ENCODE measurements at regions not wholly inside any gene's neighbourhood (a gene's known extent, or its start where the extent isn't known, plus 50 kb on each side); places are given as distances from the start of the nearest gene placed in this dataset.
A peak's percentile ranks its signal among the peaks of the same experiment; 100 is the strongest.

GRCh38 chr7:17560516-17560915 is 262.1 kb downstream of the AHR start:
- H3K27ac Mint-ChIP-seq: peak overlapping the region; percentile 65
- no peaks in the 10 kb centered on the region for H3K36me3 Mint-ChIP-seq (ENCODE audit: low read depth)
- no peak overlapping the region for H3K4me3 ChIP-seq (ENCODE audit: low read length)
- H3K27me3 Mint-ChIP-seq (ENCODE audit: insufficient read depth): peaks cover 8% of the 10 kb centered on the region
- WGBS, 2 experiments (ENCODE audit: insufficient coverage in 1 of 2, insufficient read length in 1 of 2): 85 to 100% methylated on average over 4 of the region's 4 CpGs
- peaks cover 15% of the 10 kb centered on the region for H3K4me1 Mint-ChIP-seq
- peaks cover 14% of the 10 kb centered on the region for H3K4me1 ChIP-seq (ENCODE audit: control insufficient read depth, insufficient read depth, low read length)
- no peaks in the 10 kb centered on the region for H3K9me3 ChIP-seq (ENCODE audit: control insufficient read depth, low read length)
- H3K9me3 Mint-ChIP-seq: peaks cover 8% of the 10 kb centered on the region
- H3K4me3 Mint-ChIP-seq: no peak overlapping the region
- no peak overlapping the region for H3K27ac ChIP-seq (ENCODE audit: low read depth, low read length)
- peaks cover 31% of the 10 kb centered on the region for H3K27me3 ChIP-seq (ENCODE audit: control insufficient read depth, insufficient read depth, low read length, poor library complexity, severe bottlenecking)
- H3K9ac ChIP-seq (ENCODE audit: extremely low read depth, low read length, poor library complexity, severe bottlenecking): no peak overlapping the region
- TF ChIP-seq, protein P1, sequence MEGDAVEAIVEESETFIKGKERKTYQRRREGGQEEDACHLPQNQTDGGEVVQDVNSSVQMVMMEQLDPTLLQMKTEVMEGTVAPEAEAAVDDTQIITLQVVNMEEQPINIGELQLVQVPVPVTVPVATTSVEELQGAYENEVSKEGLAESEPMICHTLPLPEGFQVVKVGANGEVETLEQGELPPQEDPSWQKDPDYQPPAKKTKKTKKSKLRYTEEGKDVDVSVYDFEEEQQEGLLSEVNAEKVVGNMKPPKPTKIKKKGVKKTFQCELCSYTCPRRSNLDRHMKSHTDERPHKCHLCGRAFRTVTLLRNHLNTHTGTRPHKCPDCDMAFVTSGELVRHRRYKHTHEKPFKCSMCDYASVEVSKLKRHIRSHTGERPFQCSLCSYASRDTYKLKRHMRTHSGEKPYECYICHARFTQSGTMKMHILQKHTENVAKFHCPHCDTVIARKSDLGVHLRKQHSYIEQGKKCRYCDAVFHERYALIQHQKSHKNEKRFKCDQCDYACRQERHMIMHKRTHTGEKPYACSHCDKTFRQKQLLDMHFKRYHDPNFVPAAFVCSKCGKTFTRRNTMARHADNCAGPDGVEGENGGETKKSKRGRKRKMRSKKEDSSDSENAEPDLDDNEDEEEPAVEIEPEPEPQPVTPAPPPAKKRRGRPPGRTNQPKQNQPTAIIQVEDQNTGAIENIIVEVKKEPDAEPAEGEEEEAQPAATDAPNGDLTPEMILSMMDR (conservative IDR thresholded peaks at IDR 0.05): no peak
- DNase-seq: no peak
- no peaks in the 10 kb centered on the region for H3K36me3 ChIP-seq (ENCODE audit: control insufficient read depth, insufficient read depth, low read length)

- peaks cover 14% of the 10 kb centered on the region for H3K4me1 ChIP-seq (ENCODE audit: control insufficient read depth, insufficient read depth, low read length)
- TF ChIP-seq, protein P1 (conservative IDR thresholded peaks at IDR 0.05): no peak
- H3K36me3 Mint-ChIP-seq (ENCODE audit: low read depth): no peaks in the 10 kb centered on the region
- no peak overlapping the region for H3K9ac ChIP-seq (ENCODE audit: extremely low read depth, low read length, poor library complexity, severe bottlenecking)
- H3K9me3 ChIP-seq (ENCODE audit: control insufficient read depth, low read length): no peaks in the 10 kb centered on the region
- H3K4me3 Mint-ChIP-seq: no peak overlapping the region
- no peak overlapping the region for H3K27ac Mint-ChIP-seq
- H3K4me1 Mint-ChIP-seq: peaks cover 15% of the 10 kb centered on the region
- H3K27me3 Mint-ChIP-seq (ENCODE audit: insufficient read depth): peaks cover 8% of the 10 kb centered on the region
- H3K9me3 Mint-ChIP-seq: peaks cover 9% of the 10 kb centered on the region
- no peak overlapping the region for H3K4me3 ChIP-seq (ENCODE audit: low read length)
- no peak overlapping the region for H3K27ac ChIP-seq (ENCODE audit: low read depth, low read length)
- H3K27me3 ChIP-seq (ENCODE audit: control insufficient read depth, insufficient read depth, low read length, poor library complexity, severe bottlenecking): peaks cover 26% of the 10 kb centered on the region
- DNase-seq: no peak
- H3K36me3 ChIP-seq (ENCODE audit: control insufficient read depth, insufficient read depth, low read length): no peaks in the 10 kb centered on the region
- WGBS, 2 experiments (ENCODE audit: insufficient coverage in 1 of 2, insufficient read length in 1 of 2): 88% methylated on average over 2 of the region's 2 CpGs; no CpG with 5 or more reads in 1 of the 2 experiments
Observed at GRCh38 chr7:17560966-17561365, 262.5 kb downstream of the AHR start.

DNA sequence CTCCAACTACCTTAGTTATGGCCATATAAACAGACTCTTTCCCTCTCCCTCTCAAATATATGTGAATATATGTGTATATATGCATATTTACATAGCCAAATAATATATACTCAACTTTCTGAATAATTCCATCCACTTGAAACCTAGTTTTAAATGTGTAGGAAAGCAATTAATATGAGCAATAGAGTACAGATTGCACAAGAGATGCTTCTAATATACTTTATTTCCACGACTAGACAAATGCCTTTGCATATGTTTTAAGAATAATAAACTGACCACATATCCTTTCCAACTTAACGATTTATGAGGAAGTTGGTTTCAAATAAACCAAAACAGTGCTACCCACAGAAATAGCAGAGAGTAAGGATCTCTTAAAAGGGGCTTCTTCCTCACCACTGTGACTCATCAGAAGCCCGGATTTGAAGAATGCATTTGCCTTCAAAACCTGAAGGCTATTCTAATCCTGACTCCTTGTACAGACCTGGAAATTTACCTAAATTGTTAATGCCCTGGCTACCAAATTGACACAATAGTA is 266.3 kb downstream of the AHR start:
- Histone ChIP-seq H3K4me1 (ENCODE audit: control insufficient read depth, insufficient read depth, low read length) (peaks cover 12% of the 10 kb centered on the region), H3K27me3 (ENCODE audit: control insufficient read depth, insufficient read depth, low read length, poor library complexity, severe bottlenecking) (no peaks in the 10 kb centered on the region), H3K4me3 (ENCODE audit: low read length) (no peak overlapping the region), H3K36me3 (ENCODE audit: control insufficient read depth, insufficient read depth, low read length) (no peaks in the 10 kb centered on the region), H3K9ac (ENCODE audit: extremely low read depth, low read length, poor library complexity, severe bottlenecking) (no peak overlapping the region), H3K9me3 (ENCODE audit: control insufficient read depth, low read length) (no peaks in the 10 kb centered on the region), H3K27ac (ENCODE audit: low read depth, low read length) (no peak overlapping the region)
- TF ChIP-seq, protein P1 (conservative IDR thresholded peaks at IDR 0.05): no peak
- Mint-ChIP-seq H3K4me3 (no peak overlapping the region), H3K9me3 (peaks cover 35% of the 10 kb centered on the region), H3K27me3 (ENCODE audit: insufficient read depth) (no peaks in the 10 kb centered on the region), H3K27ac (no peak overlapping the region), H3K36me3 (ENCODE audit: low read depth) (no peaks in the 10 kb centered on the region), H3K4me1 (peaks cover 7% of the 10 kb centered on the region)
- no peak for DNase-seq
- 86 to 92% methylated on average over 3 of the region's 3 CpGs for WGBS, 2 experiments (ENCODE audit: insufficient coverage in 1 of 2, insufficient read length in 1 of 2)

Data from endodermal cell (in vitro differentiated cells).